Tibial nerve (tissue), 4 donors: ENCODE measurements at regions not wholly inside any gene's neighbourhood (a gene's known extent, or its start where the extent isn't known, plus 50 kb on each side); places are given as distances from the start of the nearest gene placed in this dataset.

Experiments used
- DNase-seq, 2 donors: peaks; one replicate each; pipeline ENCODE4 v3.0.0-alpha.2; 2019; ENCODE audit warnings: low spot score in 2 of 2
- H3K27ac ChIP-seq, 4 donors: fragments of 200-600 bp; sonication (generic) in 3 of 4; one replicate each; pipeline ENCODE4 v1.5.1; 2017 to 2019; ENCODE audit warnings: mild to moderate bottlenecking in 1 of 4
- H3K27me3 ChIP-seq, 2 donors: fragments of 200-600 bp; sonication (generic) in 1 of 2; one replicate each; pipeline versions ENCODE4 v1.5.1 to v1.6.0; 2017 to 2019
- H3K36me3 ChIP-seq, 3 donors: fragments of 200-600 bp; sonication (generic); one replicate each; pipeline ENCODE4 v1.5.1; 2018 to 2019
- H3K4me1 ChIP-seq, 4 donors: fragments of 200-600 bp; sonication (generic) in 3 of 4; one replicate each; pipeline ENCODE4 v1.5.1; 2017 to 2019
- H3K4me3 ChIP-seq, 4 donors: fragments of 200-600 bp; sonication (generic) in 3 of 4; one replicate each; pipeline ENCODE4 v1.5.1; 2017 to 2019; ENCODE audit warnings: mild to moderate bottlenecking in 1 of 4, moderate library complexity in 1 of 4
- H3K9me3 ChIP-seq, 4 donors: fragments of 200-600 bp; sonication (generic) in 3 of 4; one replicate each; pipeline ENCODE4 v1.5.1; 2017 to 2019
- EP300 ChIP-seq, 2 donors: sonication (generic); formaldehyde crosslinking; IDR thresholded peaks; one replicate each; pipeline ENCODE4 v1.6.1; 2017; ENCODE audit warnings: antibody characterized with exemption in 2 of 2, mild to moderate bottlenecking in 1 of 2
- POLR2A ChIP-seq, 2 donors: fragments of 450-650 bp; IDR thresholded peaks; one replicate each; pipeline ENCODE4 v1.6.1; 2017; ENCODE audit warnings: antibody characterized with exemption in 2 of 2, mild to moderate bottlenecking in 2 of 2, moderate library complexity in 2 of 2
- WGBS, 2 donors: methylation state at CpG; one replicate each; pipeline ENCODE4 v1.1.5; 2018; 5-methylcytosine and 5-hydroxymethylcytosine counted together
- TF ChIP-seq, protein P1 (sequence below), 5 experiments: fragments of 200-600 bp in 3 of 5; fragments of 450-650 bp in 2 of 5; sonication (generic) in 3 of 5; IDR thresholded peaks; one replicate each; pipeline ENCODE4 v1.5.1; 2016 to 2019; ENCODE audit warnings: antibody characterized with exemption in 5 of 5, mild to moderate bottlenecking in 3 of 5, moderate library complexity in 2 of 5

DNA sequence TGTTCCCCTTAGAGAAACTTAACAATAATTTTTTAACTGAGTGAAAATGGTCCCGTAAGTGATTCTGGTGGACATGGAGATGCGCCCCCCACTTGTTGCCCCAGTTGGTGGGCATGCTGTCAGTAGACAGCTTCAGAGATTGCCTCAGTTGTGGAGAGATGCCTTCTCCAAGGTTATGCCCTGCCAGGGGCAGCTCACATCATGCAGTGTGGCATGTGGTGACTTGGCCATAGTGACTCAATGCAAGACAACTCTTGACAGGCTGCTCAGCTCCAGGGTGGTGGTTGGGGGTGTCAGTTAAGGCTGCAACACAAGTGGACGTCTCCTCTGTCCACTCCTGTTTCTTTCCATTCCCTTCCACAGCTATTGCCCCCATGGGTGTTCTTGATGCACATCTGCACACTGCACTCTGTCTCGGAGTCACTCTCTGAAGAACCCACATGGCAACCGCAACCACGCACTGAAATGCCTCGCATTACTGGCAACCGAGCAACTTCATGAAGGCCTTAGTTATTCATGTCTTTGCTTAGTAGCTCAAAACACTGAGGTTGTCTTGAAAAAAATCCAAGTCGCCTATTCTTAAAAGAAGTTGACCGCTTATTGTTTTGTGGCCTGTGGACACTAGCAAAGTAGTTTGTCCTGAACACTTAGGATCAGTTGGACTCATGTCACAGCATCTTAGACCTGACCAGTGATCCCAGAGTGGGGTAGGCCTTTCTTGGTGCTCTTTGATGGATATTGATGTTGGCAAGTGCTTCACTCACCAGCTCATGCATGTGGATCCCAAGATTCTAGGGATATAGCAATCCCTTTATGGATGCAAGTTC is 54.8 kb upstream of the USP1 start:
- H3K36me3 ChIP-seq: no peaks in the 10 kb centered on the region
- DNase-seq: no peak
- no peak overlapping the region for H3K27ac ChIP-seq
- H3K4me1 ChIP-seq: peaks cover 0 to 14% (median 0%) of the 10 kb centered on the region in 4 donors
- H3K4me3 ChIP-seq: no peak overlapping the region
- no peaks in the 10 kb centered on the region for H3K27me3 ChIP-seq
- WGBS, 2 donors: 76 to 84% methylated on average over 10 of the region's 10 CpGs
- no peaks in the 10 kb centered on the region for H3K9me3 ChIP-seq
- no peak for TF ChIP-seq POLR2A (IDR thresholded peaks at IDR 0.05)

DNA sequence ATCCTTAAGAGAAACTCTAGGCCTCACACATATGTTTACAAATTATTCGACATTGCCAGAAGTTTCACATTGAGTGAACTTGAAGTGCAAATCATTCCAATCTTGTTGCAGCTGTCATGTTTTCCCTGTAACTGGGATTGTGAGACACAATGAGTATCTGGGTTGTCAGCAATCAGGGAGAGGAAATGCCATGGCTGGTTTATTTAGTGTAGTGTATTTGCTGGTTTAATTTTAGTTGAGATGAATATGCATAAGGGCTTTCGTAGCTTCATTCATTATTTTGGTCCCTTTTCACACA is 54.2 kb upstream of the USP1 start:
- H3K4me1 ChIP-seq: peaks cover 0 to 11% (median 0%) of the 10 kb centered on the region in 4 donors
- no peaks in the 10 kb centered on the region for H3K36me3 ChIP-seq
- H3K27ac ChIP-seq: no peak overlapping the region
- no peak for DNase-seq
- H3K4me3 ChIP-seq: no peak overlapping the region
- no peaks in the 10 kb centered on the region for H3K27me3 ChIP-seq
- WGBS, 2 donors: 49 to 52% methylated on average over 2 of the region's 2 CpGs
- H3K9me3 ChIP-seq: no peaks in the 10 kb centered on the region
- no peak for TF ChIP-seq POLR2A (IDR thresholded peaks at IDR 0.05)
- no peak for TF ChIP-seq EP300 (IDR thresholded peaks at IDR 0.05)
- TF ChIP-seq, protein P1, sequence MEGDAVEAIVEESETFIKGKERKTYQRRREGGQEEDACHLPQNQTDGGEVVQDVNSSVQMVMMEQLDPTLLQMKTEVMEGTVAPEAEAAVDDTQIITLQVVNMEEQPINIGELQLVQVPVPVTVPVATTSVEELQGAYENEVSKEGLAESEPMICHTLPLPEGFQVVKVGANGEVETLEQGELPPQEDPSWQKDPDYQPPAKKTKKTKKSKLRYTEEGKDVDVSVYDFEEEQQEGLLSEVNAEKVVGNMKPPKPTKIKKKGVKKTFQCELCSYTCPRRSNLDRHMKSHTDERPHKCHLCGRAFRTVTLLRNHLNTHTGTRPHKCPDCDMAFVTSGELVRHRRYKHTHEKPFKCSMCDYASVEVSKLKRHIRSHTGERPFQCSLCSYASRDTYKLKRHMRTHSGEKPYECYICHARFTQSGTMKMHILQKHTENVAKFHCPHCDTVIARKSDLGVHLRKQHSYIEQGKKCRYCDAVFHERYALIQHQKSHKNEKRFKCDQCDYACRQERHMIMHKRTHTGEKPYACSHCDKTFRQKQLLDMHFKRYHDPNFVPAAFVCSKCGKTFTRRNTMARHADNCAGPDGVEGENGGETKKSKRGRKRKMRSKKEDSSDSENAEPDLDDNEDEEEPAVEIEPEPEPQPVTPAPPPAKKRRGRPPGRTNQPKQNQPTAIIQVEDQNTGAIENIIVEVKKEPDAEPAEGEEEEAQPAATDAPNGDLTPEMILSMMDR (IDR thresholded peaks at IDR 0.05): no peak

DNA sequence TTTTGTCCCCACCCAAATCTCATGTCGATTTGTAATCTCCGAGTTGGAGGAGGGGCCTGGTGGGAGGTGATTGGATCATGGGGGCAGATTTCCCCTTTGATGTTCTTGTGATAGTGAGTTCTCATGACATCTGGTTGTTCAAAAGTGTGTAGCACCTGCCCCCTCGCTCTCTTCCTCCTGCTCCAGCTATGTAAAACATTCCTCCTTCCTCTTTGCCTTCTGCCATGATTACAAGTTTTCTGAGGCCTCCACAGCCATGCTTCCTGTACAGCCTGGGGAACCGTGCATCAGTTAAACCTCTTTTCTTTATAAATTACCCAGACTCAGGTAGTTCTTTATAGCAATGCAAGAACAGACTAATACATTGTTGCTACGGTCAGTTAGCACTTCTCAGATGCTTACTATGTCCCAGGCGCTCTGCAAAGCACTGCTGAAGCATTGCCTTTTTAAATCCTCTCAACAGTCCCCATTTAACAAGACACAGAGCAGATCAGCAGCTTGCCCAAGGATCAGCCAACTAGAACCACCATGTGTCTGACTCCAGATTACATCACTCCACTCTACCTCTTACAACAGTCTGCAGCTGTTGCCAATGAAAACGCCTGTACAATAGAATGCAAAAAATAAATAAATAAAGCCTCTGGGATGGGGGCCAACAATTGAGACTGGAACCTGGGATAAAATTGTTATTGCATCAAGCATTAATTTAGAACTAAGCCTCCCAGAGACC is 52.4 kb upstream of the USP1 start:
- Histone ChIP-seq H3K4me3 (no peak overlapping the region), H3K27ac (no peak overlapping the region), H3K4me1 (peaks cover 0 to 11% (median 0%) of the 10 kb centered on the region in 4 donors), H3K9me3 (no peaks in the 10 kb centered on the region), H3K27me3 (no peaks in the 10 kb centered on the region), H3K36me3 (no peaks in the 10 kb centered on the region)
- TF ChIP-seq EP300 (IDR thresholded peaks at IDR 0.05) (no peak), POLR2A (IDR thresholded peaks at IDR 0.05) (no peak)
- TF ChIP-seq, protein P1 (IDR thresholded peaks at IDR 0.05): no peak
- DNase-seq: peak in 1 of 2 donors; percentile 26
- 67 to 68% methylated on average over 7 of the region's 7 CpGs for WGBS, 2 donors

DNA sequence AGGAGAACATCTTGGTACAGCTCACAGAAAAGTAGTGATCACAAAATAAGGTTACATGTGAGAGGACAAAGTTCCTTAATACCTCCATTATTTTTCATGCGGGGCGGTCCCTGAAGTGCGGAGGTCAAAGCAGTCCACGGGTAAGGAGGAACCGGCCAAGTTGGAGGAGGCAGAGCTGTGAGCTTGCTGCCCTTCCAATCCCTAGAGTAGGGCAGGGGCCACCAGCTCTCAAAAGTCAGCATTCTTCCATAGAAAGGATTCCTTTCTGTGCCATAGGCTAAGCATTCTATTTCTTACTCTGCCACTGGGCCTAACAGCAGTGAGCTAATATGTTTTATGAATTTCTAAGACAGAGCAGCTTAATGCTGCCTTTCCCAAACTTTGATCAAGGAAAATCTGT is 50.9 kb upstream of the USP1 start:
- WGBS, 2 donors: 32 to 38% methylated on average over 5 of the region's 5 CpGs
- Histone ChIP-seq H3K27ac (peak overlapping the region in 1 of 4 donors; percentile 8), H3K27me3 (no peaks in the 10 kb centered on the region), H3K4me3 (no peak overlapping the region), H3K36me3 (no peaks in the 10 kb centered on the region), H3K9me3 (no peaks in the 10 kb centered on the region), H3K4me1 (peaks cover 0 to 17% (median 0%) of the 10 kb centered on the region in 4 donors)
- TF ChIP-seq EP300 (IDR thresholded peaks at IDR 0.05) (no peak), POLR2A (IDR thresholded peaks at IDR 0.05) (no peak)
- TF ChIP-seq, protein P1 (IDR thresholded peaks at IDR 0.05): no peak
- no peak for DNase-seq

DNA sequence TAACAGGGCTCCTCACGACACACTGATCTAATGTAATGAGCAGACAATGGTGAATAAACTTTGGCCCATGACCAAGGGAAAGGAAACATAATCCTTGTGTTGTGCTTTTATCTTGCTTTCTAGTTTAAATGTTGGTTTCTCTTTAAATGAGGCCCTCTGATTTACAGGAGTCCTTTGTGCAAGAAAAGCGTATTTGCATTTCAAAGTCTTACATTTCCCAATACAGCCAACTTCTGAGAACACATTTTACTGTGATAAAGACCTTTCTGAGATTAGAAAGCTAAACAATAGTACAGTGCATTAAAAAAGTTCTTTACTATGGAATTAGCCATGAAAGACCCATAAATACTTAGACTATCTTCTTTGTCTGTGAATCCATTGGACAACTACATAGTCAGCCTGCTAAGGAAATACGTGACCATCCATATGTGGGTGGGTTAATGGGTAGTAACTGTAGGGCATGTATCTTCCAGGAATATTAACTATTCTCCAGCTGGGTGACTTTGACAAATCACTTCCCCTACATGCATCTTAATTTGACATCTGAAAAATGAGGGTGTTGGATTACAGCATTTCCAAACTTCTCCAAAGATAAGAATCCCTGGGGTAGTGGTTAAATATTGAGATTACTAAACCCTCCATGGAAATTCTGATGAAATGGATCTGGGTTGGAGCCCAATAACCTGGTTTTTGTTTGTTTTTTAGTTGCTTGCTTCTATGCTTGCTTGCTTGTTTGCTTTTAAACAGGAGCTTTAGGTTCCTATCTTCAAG is 50.3 kb upstream of the USP1 start:
- H3K4me3 ChIP-seq: no peak overlapping the region
- H3K27me3 ChIP-seq: no peaks in the 10 kb centered on the region
- H3K36me3 ChIP-seq: no peaks in the 10 kb centered on the region
- no peak for DNase-seq
- no peaks in the 10 kb centered on the region for H3K9me3 ChIP-seq
- peak overlapping the region in 1 of 4 donors; percentile 8 for H3K27ac ChIP-seq
- TF ChIP-seq, protein P1 (IDR thresholded peaks at IDR 0.05): no peak
- TF ChIP-seq EP300 (IDR thresholded peaks at IDR 0.05): no peak
- no peak for TF ChIP-seq POLR2A (IDR thresholded peaks at IDR 0.05)
- 30% methylated on average over 3 of the region's 3 CpGs for WGBS, 2 donors
- peaks cover 0 to 20% (median 0%) of the 10 kb centered on the region in 4 donors for H3K4me1 ChIP-seq
